ENCODE measurements at regions not wholly inside any gene's neighbourhood (a gene's known extent, or its start where the extent isn't known, plus 50 kb on each side); places are given as distances from the start of the nearest gene placed in this dataset.
A peak's percentile ranks its signal among the peaks of the same experiment; 100 is the strongest.
"Not testable (repeated sequence)": the region's sequence is repeated elsewhere in the genome, so short reads cannot be mapped to it uniquely, and the experiment has no call there.

DNA sequence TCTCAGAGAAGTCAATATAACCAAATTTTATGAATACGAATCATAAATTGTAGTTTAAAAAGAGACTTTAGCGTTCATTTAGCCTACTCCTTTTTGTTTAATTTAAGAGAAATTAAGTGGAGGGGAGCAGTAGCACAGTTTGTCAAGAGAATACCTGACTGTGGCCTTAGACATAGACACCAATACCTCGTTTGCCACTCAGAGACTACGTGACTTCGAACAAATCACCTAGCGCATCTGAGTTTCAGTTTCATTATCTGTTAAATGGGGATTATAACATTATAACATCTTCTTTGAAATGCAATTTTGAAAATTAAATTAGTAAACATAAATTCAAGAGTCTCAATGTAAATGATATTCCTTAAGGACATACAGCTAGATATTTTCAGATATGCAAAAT is 581.5 kb upstream of the VRK2 start:
- no peak for DNase-seq (ENCODE audit: low read depth in 2 of 3, low spot score in 2 of 3)

DNA sequence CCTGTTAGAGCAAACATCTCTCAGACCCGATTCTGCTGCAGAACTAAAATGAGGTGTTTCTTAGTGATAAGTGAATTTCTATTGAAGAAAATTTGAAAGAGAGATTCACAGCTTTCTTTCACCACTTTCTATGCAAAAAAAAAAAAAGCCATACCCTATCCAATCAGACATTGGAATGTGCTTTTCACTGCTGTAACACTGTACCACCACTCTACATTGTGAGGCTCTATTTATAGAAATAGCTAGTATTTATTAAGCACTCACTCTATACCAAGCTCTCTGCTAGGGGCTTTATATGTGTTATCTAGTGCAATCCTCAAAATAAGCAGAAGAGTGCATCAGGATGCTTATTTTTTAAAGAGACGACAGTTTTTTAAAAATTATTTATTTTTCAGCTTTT is 580.6 kb upstream of the VRK2 start:
- DNase-seq (ENCODE audit: low read depth in 2 of 3, low spot score in 2 of 3): no peak

DNA sequence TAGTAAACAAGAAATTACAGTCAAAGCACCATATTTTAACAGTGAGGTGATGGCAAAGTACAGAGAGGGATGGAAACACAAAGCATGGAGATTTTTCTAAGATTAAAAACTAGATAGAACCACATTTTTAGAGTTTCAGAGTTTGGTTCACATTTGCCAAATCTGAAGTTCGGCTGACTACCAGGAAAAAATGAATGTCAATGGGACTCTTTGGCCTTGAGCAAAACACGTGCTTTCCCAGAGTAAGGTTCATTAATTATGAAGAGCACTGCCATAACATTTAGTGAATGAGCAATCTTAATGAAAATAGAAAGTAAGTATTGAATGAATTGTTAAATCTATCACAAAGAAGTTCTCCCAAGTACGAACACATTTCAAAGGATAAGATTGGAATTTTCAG is 571.2 kb upstream of the VRK2 start:
- no peak for DNase-seq (ENCODE audit: low read depth in 2 of 3, low spot score in 2 of 3)

DNA sequence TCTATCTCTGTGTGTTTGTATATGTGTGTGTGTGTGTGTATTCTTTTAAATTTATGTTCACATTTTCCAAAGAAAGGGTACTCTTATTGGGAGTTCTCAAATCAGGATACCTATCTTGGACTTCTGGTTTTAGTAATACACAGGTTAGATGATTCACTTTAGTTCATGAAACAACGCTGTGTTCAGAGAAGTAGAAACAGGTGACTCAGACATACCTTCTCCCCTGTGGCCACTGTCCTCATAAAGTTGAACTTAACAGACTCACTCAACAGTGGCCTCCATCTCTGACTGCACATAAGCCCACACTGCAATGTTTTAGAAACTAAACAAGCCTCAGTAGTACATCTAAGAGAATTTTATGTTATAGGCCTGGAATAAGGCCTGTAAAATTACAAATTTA is 566.6 kb upstream of the VRK2 start:
- no peak for DNase-seq (ENCODE audit: low read depth in 2 of 3, low spot score in 2 of 3)

DNA sequence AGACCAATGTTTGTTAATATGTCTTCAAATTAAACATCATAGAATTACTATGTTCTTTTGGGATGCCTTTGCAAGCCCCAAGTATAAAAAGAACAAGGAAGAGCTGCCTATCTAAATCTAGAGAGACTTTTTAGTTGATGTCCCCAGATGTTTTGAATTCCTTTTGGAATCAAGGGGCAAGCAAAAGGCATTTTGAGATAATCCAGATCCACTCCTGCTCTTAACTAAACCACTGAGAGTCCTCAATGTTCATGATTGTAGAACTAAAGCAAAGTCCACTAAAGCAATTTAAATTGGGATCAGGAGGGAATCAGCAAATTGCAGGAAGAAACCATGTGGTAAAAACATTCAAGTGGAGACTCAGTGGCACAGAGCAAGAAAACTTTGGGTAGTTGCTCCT is 558.5 kb upstream of the VRK2 start:
- no peak for DNase-seq (ENCODE audit: low read depth in 2 of 3, low spot score in 2 of 3)

DNA sequence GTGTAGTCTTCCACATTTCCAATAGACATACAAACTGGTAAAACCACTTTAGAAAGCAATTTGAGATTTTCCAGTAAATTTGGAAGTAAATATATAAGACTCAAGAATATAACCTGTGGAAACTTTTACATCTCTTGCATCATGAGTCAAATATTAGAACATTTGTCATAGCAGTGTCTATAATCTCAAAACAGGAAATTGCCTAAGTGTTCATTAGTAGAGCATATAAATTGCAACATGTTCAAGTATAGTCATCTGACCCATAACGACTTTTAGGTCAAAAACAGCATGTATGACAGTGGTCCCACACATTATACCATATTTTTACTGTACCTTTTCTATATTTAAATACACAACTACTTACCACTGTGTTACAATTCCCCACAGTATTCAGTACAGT is 555.9 kb upstream of the VRK2 start:
- no peak for DNase-seq (ENCODE audit: low read depth in 2 of 3, low spot score in 2 of 3)

DNA sequence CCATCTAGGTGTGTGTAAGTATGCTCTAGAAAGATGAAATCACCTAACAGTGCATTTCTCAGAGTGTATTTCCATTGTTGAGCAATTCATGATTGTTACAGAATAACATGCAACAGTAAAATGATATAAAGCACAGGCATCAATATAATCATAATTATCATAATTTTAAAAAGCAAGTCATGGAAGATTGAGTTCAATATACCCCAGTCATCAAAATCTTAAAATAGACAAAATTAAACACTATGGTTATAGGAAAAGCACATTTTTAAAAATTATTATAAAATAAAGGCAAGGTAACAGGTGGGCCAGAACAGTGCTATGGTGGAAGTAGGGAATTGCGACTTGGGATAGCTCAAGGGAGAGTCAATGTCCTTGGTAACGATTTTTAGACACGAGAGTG is 555.4 kb upstream of the VRK2 start:
- DNase-seq (ENCODE audit: low read depth in 2 of 3, low spot score in 2 of 3): no peak

DNA sequence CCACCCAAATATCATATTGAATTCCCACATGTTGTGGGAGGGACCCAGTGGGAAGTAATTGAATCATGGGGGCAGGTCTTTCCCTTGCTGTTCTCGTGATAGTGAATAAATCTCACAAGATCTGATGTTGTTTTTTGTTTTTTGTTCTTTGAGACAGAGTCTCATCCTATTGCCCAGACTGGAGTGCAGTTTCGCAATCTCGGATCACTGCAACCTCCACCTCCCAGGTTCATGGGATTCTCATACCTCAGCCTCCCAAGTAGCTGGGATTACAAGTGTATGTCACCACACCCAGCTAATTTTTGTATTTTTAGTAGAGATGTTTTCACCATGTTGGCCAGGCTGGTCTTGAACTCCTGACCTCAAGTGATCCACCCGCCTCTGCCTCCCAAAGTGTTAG is 552.6 kb upstream of the VRK2 start:
- not testable (repeated sequence) for DNase-seq (ENCODE audit: low read depth in 2 of 3, low spot score in 2 of 3)

DNA sequence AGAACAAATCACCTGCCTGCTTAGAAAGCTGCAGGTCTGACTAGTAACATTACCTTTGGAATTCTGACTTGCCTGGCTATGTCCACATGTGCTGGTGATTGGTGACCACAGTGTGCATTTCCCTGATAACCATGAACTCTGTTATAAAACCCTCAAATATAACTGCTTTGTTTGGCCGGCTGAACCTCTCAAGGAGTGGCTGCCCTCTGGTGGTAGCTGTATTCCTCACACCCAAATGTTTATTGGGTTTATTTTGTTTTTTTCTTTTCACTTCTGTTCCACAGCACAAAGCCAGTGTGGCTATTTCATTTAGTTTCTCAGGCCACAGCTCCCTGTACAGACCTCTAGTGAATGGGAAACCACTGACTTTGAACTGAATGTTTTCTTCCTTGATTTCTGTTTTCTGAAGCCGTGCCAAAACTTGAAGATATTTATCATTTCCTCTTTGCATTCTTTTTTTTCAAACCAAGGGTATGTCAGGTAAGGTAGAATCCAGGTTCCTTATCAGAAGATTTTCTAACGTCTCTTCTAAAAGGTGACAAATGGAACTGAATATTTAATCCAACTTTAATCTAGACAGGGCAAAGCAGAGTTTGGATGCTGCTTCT is 549.0 kb upstream of the VRK2 start:
- DNase-seq (ENCODE audit: low read depth in 2 of 3, low spot score in 2 of 3): peak in 2 of 3 donors; percentile 40 to 78

DNA sequence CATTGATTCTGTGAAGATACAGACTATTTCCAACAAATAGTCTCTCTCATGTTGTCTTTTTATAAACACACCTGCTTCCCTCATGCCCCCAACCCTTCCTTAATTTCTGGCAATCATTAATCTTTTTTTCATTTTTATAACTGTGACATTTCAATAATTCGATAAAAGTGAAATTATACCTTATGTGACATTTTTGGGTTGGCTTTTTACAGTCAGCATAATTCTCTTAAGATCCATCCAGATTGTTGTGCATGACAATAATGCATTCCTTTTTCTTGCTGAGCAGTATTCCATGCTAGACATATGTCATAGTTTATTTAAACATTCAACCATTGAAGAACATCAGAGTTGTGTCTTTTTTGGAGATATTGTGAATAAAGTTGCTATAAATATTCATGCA is 541.8 kb upstream of the VRK2 start:
- no peak for DNase-seq (ENCODE audit: low read depth in 2 of 3, low spot score in 2 of 3)

DNA sequence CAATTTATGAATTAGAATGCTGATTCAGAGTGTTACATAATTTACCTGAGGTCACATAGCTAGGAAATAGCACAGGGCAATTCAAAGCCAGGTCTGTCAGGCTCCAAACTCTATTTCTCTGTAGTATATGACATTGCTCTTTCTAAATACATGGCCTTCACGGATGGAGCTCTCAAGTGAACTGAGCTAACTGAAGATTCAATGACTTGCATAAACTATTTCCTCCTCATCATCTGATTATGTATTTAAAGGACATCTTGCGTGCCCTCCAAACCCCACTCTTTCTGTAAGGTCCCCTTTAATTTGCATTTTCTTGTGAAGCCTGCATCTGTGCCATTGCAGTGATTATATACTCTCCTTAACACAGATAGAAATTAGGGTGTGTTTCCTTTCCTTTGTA is 537.4 kb upstream of the VRK2 start:
- DNase-seq (ENCODE audit: low read depth in 2 of 3, low spot score in 2 of 3): peak in 1 of 3 donors; percentile 35

DNA sequence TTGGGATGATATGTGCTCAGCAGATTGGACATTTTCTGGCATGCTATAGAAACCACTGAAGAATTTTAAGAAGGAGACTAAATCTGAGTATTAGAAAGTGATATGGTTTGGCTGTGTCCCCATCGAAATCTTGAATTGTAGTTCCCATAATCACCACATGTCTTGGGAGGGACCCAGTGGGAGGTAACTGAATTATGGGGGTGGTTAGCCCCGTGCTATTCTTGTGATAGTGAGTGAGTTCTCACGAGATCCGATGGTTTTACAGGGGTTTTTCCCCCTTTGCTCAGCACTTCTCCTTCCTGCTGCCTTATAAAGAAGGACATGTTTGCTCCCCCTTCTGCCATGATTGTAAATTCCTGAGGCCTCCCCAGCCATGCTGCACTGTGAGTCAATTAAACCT is 535.9 kb upstream of the VRK2 start:
- no peak for DNase-seq (ENCODE audit: low read depth in 2 of 3, low spot score in 2 of 3)

DNA sequence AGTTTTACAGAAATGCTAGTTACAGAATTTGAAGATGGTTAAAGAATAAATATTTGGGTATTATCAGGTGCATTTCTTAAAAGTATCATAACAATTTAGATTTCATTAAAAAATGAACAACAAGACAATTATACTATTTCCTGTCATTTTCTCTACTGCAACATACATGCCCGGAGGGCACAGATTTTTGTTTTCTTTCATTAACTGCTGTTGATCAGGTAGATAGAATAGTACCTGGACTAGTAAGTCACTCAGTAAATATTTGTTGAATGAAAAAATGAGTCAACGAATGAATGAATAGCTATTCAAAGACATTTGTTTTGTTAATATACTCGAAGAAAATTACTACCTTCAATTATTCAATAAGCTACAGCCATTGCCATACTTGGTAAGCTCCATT is 531.2 kb upstream of the VRK2 start:
- DNase-seq (ENCODE audit: low read depth in 2 of 3, low spot score in 2 of 3): no peak

DNA sequence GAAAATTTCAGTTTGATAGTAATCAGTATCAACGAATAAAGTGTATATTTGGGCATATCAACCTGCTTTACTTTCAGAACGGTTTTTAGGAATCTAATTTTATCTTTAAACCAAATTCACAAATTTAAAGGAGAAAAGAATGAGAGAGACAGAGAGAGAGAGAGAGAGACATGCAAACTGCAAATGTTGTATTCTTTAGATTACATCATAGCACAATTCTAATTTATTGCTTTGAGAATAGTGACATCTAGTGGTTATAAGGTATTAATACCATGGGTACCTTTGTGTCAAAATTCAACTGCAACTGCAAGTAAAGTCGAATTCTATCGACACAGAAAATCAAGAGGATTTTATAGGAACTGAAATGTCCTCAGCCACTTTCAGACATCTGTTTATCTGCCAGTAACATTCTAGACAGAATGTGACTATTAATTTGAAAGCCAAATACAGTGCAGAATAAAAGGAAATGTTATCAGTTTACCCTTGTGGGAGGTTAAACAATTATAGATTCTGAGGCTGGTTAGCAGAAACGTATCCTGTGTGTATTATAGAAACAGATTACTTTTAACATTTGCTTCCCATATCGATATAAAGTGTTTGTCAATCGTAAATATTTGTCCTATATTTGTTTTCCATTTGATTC is 529.8 kb upstream of the VRK2 start:
- DNase-seq (ENCODE audit: low read depth in 2 of 3, low spot score in 2 of 3): peak in 2 of 3 donors; percentile 30 to 74

DNA sequence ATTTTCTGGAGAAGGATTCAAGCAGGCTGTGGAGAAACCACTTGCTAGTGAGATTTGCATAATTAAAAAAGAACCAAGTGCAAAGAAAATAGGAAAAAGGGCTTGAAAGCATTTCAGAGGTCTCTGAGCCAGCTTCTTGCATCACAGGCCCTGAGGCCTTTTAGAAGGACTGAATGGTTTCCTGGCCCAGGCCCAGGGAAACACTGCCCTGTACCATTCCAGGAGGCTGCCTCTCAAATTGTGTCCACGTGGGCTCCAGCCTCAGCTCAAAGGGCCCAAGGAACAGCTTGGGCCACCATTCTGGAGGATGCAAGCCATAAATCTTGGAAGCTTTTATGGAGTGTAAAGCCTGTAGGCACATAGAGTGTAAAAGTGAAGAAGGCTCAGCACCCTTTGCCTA is 523.3 kb upstream of the VRK2 start:
- no peak for DNase-seq (ENCODE audit: low read depth in 2 of 3, low spot score in 2 of 3)

DNA sequence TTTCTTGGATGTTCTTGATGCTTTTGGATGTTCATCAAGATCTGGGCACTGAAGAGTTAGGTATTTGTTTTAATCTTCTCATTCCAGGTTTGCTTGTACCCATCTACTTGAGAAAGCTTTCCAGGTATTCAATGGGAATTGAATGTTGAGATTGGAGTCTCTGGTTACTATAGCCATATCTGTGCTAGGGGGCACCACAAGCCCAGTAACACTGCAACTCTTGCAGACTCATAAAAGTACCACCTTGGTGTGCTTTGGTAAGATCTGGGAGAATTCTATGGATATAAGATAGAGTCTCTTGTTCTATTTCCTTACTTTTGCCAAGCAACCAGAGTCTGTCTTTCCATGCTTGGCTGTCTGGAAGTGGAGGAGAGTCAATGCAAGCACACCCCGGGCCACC is 518.9 kb upstream of the VRK2 start:
- no peak for DNase-seq (ENCODE audit: low read depth in 2 of 3, low spot score in 2 of 3)

DNA sequence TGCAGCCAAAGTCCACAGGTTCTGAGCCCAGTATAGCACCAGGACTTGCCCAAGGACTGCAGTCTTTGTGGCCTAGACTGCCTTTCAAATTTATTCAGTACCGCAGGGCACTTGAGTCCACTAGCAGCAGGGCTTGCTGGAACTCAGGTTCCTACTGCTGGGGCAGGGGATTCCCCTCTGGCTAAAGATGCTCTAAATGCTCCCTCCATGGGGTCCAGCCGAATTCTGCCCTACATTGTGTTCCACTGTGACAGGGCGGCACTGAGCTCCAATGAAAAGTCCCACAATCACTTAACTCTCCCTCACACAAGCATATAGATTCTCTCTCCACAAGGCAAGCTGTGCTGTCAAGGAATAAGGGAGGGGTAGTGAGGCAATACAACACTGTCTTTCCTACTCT is 518.1 kb upstream of the VRK2 start:
- DNase-seq (ENCODE audit: low read depth in 2 of 3, low spot score in 2 of 3): no peak

DNA sequence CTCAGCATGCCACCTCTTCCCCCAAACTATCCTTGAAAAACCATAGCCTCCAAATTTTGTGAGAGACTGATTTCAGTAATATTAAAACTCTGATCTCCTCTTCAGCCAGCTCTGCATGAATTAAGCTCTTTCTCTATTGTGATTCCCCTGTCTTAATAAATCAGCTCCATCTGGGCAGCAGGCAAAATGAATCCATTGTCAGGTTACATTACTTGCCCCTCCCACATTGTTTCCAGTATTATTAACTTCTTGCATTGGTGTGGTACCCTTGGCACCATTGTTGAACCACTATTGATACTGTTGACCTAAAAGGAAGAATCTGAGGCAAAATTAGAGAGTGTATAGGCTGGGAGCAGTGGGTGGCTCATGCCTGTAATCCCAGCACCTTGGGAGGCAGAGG is 512.2 kb upstream of the VRK2 start:
- DNase-seq (ENCODE audit: low read depth in 2 of 3, low spot score in 2 of 3): no peak

DNA sequence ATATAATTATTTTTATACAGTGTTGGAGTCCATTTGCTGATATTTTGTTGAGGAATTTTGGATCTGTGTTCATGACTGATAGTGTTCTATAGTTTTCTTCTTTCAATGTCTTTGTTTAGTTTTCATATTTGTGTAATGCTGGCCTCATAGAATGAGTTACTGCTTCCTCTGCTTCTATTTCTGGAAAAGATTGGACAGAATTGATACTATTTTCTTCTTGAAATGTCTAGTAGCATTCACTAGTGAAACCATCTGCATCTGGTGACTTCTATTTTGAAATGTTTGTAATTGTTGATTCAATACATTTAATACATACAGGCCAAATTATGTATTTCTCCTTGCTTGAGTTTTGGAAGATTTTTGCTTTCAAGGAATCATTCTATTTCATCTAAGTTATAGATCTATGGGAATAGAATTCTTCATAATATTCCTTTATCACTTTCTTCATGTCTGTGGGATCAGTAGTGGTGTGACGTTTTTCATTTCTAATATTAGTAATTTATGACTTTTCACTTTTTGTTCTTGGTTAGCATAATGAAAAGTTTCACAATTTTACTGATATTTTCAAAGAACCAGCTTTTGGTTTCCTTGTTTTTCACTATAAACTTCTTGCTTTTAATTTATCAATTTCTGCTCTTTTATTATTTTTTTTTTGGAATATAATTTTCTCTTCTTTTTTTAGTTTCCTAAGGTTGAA is 509.9 kb upstream of the VRK2 start:
- DNase-seq (ENCODE audit: low read depth in 2 of 3, low spot score in 2 of 3): no peak

DNA sequence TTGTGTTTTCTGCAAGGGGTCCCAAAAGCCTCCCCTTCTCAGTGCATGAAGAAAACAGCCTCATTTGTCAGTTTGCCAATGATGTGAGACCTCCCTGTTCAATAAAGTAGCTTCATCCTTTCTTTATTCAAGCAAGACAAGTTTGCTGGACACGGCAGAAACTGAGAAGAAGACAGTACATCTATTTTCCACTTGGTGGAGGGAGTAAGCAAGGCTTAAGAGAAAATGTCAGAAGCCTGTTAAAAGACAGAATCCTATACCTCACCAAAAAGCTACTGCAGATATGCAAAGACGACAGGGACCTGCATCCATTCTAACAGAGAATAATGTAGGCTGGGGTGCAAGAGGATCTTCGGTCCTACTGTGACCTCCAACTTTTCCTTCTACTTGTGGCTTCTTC is 506.8 kb upstream of the VRK2 start:
- no peak for DNase-seq (ENCODE audit: low read depth in 2 of 3, low spot score in 2 of 3)

DNA sequence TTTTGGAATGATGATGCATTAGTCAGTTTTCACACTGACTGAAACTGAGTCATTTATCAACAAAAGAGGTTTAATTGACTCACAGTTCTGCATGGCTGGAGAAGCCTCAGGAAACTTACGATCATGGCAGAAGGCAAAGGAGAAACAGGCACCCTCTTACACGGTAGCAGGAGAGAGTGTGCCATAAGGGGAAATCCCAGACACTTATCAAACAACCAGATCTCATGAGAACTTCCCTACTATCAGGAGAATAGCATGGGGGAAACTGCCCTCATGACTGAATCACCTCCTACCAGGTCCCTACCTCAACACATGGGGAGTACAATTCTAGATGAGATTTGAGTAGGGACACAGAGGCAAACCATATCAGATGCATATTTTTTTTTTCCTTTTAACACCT is 504.5 kb upstream of the VRK2 start:
- DNase-seq (ENCODE audit: low read depth in 2 of 3, low spot score in 2 of 3): no peak

DNA sequence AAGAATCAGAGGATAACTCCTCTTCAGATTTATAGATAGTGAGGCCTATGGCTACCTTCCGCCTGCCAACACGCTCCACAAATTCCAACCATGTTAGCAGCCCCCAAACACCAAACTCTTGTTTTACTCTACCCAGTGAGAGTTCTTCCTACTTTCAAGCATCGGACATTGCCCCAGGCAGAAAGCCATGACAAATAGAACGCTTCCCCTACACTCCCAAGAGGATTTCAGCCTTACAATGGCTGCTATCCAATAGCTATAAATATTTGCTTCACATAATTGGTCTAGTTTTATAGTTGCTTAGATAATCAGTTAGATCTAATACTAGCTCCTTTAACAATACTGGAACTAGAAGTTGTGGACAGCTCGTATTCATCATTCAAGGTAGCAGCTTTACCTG is 503.4 kb upstream of the VRK2 start:
- no peak for DNase-seq (ENCODE audit: low read depth in 2 of 3, low spot score in 2 of 3)

Data from hematopoietic multipotent progenitor cell (in vitro differentiated cells).